Glomerular endothelial cell (primary cell): ENCODE measurements at regions not wholly inside any gene's neighbourhood (a gene's known extent, or its start where the extent isn't known, plus 50 kb on each side); places are given as distances from the start of the nearest gene placed in this dataset.

Source experiments
- DNase-seq: peaks from one replicate; pipeline ENCODE4 v3.0.0-alpha.2; 2011; ENCODE audit warnings: low read depth, low spot score; ENCODE audit errors: extremely low read depth

GRCh38 chr2:144086965-144087364 lies 433.0 kb downstream of the ZEB2 start:
- DNase-seq = no peak

GRCh38 chr2:144085016-144085415 lies 434.9 kb downstream of the ZEB2 start:
- no peak for DNase-seq

- DNase-seq = no peak
Observed at GRCh38 chr2:144084114-144084661, 435.7 kb downstream of the ZEB2 start.

GRCh38 chr2:144083211-144083610 lies 436.7 kb downstream of the ZEB2 start:
- DNase-seq = no peak

GRCh38 chr2:144082777-144083176 lies 437.1 kb downstream of the ZEB2 start:
- DNase-seq = no peak

- DNase-seq = no peak
Observed at GRCh38 chr2:144082327-144082726, 437.6 kb downstream of the ZEB2 start.

GRCh38 chr2:144081272-144081671 lies 438.6 kb downstream of the ZEB2 start:
- DNase-seq = no peak

- DNase-seq = no peak
Observed at GRCh38 chr2:144079803-144080202, 440.1 kb downstream of the ZEB2 start.

GRCh38 chr2:144078802-144079724 lies 440.9 kb downstream of the ZEB2 start:
- DNase-seq = no peak

GRCh38 chr2:144078106-144078505 lies 441.8 kb downstream of the ZEB2 start:
- DNase-seq = no peak

- no peak for DNase-seq
Observed at GRCh38 chr2:144074450-144074849, 445.5 kb downstream of the ZEB2 start.

- DNase-seq = no peak
Observed at GRCh38 chr2:144071461-144071860, 448.5 kb downstream of the ZEB2 start.

GRCh38 chr2:144067506-144067905 lies 452.4 kb downstream of the ZEB2 start:
- DNase-seq = no peak

- no peak for DNase-seq
Observed at GRCh38 chr2:144063602-144064001, 456.3 kb downstream of the ZEB2 start.

GRCh38 chr2:144054911-144055310 lies 465.0 kb downstream of the ZEB2 start:
- no peak for DNase-seq

GRCh38 chr2:144052083-144052482 lies 467.8 kb downstream of the ZEB2 start:
- no peak for DNase-seq

- DNase-seq = no peak
Observed at GRCh38 chr2:144049137-144049536, 470.8 kb downstream of the ZEB2 start.

- DNase-seq = no peak
Observed at GRCh38 chr2:144048631-144049060, 471.3 kb downstream of the ZEB2 start.

- no peak for DNase-seq
Observed at GRCh38 chr2:144042751-144043150, 477.2 kb downstream of the ZEB2 start.

- DNase-seq = no peak
Observed at GRCh38 chr2:144041612-144042011, 478.3 kb downstream of the ZEB2 start.

GRCh38 chr2:144040834-144041233 lies 479.1 kb downstream of the ZEB2 start:
- DNase-seq = no peak

GRCh38 chr2:144032566-144032965 lies 487.4 kb downstream of the ZEB2 start:
- no peak for DNase-seq
